ENCODE measurements at regions not wholly inside any gene's neighbourhood (a gene's known extent, or its start where the extent isn't known, plus 50 kb on each side); places are given as distances from the start of the nearest gene placed in this dataset.

DNA sequence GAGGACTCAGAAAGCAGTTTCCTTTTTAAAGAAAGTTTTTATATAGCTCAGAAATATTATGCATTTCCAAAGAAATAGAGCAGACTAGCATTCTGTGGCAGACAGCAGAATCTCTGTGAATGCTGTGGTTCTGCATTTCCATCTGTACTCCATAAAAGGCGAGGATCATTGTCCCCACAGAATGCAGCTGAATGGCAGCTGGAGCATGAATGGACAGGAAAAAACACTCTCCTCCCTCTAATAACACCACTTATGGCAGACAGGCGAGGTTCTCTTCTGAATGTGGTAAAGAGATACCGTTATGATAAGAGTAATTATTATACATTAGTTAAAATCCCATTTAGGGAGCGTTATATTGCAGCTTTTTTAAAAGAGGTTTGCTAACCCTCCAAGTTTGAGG lies 81.4 kb upstream of the WLS start:
- no peak for TF ChIP-seq CTCF (IDR thresholded peaks at IDR 0.05)
- TF ChIP-seq POLR2A (IDR thresholded peaks at IDR 0.05): no peak
